GM12864 (cell line): ENCODE measurements at regions not wholly inside any gene's neighbourhood (a gene's known extent, or its start where the extent isn't known, plus 50 kb on each side); places are given as distances from the start of the nearest gene placed in this dataset.

Experiments used
- DNase-seq: peaks from one replicate; pipeline ENCODE4 v3.0.0-alpha.2; 2011; ENCODE audit warnings: low read depth
- H3K4me3 ChIP-seq: 2 replicates; pipeline ENCODE4 v1.5.1; 2011; ENCODE audit warnings: mild to moderate bottlenecking, low read depth, low read length, control low read depth
- TF ChIP-seq, protein P1 (sequence below): IDR thresholded peaks from 2 replicates; pipeline ENCODE4 v1.5.1; 2011; ENCODE audit warnings: low read depth, mild to moderate bottlenecking, moderate library complexity, low read length, control low read depth, inconsistent platforms; ENCODE audit errors: missing control alignments

DNA sequence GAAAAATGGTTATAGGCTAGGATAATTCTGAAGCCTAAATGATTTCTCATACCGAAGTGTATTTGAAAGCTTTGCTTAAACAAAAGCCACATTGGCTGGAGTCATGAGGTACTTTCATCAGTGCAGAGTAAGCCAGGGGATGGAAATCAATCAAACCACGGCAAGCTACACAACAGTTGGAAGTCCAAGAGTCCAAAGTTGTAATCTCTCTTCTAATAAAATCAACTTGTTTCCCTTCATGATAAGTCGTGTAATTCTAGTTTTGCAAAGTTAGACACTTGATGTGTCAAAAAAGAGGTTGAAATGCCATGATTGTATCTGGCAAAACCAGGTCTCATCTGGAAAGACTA is 250.5 kb upstream of the VEPH1 start:
- TF ChIP-seq, protein P1, sequence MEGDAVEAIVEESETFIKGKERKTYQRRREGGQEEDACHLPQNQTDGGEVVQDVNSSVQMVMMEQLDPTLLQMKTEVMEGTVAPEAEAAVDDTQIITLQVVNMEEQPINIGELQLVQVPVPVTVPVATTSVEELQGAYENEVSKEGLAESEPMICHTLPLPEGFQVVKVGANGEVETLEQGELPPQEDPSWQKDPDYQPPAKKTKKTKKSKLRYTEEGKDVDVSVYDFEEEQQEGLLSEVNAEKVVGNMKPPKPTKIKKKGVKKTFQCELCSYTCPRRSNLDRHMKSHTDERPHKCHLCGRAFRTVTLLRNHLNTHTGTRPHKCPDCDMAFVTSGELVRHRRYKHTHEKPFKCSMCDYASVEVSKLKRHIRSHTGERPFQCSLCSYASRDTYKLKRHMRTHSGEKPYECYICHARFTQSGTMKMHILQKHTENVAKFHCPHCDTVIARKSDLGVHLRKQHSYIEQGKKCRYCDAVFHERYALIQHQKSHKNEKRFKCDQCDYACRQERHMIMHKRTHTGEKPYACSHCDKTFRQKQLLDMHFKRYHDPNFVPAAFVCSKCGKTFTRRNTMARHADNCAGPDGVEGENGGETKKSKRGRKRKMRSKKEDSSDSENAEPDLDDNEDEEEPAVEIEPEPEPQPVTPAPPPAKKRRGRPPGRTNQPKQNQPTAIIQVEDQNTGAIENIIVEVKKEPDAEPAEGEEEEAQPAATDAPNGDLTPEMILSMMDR, result no peak
- DNase-seq, result no peak
- H3K4me3 ChIP-seq, result no peak overlapping the region

DNA sequence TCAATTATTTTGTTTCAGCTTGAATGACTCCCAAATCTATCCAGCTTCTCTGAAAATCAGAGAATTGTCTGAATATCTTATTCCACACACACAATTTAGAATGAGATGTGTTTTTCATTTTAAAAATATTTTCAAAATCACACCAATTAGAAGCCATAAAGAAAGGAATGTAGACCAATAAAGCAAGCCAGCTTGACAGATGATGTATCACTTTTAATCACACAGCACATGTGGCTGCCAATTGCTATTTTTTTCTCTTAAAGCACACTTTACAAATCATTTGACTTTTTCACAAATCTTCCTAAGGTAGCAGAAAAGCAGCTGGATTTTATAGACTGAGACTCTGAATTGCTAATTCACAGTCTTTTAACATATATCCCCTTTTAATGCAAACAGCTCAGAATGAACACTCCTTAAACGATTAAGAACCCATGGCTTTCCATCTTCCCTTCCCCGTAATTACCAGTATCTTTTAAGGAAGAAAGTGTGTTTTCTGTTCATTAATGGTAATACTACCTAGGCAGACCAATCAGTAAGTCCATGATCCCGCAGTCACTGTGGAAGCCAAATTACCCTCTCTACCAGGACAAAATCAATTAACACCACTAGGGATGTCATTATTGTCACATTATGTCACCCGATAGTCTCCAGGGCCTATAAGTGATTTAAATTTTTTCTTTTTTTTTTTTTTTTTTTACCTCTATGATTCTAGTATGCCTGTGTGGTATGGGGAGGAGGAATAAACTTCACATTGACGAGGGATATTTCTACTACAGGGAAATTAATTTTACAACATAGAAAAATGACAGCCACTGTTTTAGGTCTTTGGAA is 250.0 kb upstream of the VEPH1 start:
- TF ChIP-seq, protein P1, result no peak
- no peak overlapping the region for H3K4me3 ChIP-seq
- DNase-seq, result no peak

DNA sequence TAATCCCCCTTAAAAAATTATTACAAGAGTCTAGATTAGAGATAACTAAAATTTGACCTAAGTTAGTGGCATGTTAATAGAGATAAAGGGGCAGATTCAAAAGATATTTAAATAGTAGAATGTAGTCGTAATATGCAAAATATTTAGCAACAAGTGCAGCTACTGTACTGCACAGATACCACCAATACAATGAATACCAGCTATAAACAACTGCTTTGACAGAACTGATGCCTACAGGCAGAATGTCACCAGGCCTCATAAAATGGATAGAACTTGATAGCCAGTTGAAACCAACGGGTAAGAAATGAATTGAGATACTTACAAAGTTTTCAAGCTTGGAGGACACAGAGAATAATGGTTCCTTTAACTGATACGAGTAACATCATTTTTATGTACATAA is 249.3 kb upstream of the VEPH1 start:
- DNase-seq, result no peak
- TF ChIP-seq, protein P1, result no peak

GRCh38 chr3:157751386-157751785 is 248.2 kb upstream of the VEPH1 start:
- H3K4me3 ChIP-seq, result no peak overlapping the region
- TF ChIP-seq, protein P1, result no peak
- DNase-seq, result no peak

More for the DNA sequence above, 249.3 kb upstream of the VEPH1 start:
- no peak overlapping the region for H3K4me3 ChIP-seq

GRCh38 chr3:157746391-157746790 is 243.2 kb upstream of the VEPH1 start:
- H3K4me3 ChIP-seq, result no peak overlapping the region
- DNase-seq, result no peak
- TF ChIP-seq, protein P1, result no peak

DNA sequence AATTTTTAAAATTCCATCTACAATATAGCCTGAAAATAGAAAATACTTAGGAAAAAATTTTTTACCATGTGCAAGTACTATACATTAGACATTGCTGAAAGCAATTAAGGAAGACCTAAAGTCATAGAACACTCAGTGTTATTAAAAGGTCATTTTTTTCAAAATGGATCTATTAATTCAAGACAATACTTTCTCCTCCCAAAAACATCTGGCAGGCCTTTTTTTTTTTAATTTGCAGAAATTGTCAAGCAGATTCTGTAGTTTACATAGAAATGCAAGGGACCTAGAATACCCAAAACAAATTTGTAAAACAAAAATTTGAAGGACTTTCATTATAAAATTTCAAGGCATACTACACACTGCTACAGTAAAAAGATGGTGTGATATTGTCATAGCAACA is 238.4 kb upstream of the VEPH1 start:
- TF ChIP-seq, protein P1, result no peak
- DNase-seq, result no peak
- no peak overlapping the region for H3K4me3 ChIP-seq

DNA sequence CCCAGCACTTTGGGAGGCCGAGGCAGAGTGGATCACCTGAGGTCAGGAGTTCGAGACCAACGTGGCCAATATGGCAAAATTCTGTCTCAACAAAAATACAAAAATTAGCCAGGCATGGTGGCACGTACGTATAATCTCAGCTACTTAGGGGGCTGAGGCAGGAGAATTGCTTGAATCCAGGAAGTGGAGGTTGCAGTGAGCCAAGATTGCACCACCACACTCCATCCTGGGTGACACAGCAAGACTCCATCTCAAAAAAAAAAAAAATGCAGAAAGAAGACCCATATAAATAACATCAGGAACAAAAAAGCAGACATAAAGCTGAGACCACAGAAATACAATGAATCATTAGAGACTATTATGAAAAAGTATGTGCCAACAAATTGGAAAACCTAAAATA is 235.2 kb upstream of the VEPH1 start:
- TF ChIP-seq, protein P1, result no peak
- no peak overlapping the region for H3K4me3 ChIP-seq
- no peak for DNase-seq
